NOMO-1 treated with DMSO at 0.1 percent for 48 hours (cell line): ENCODE measurements at regions not wholly inside any gene's neighbourhood (a gene's known extent, or its start where the extent isn't known, plus 50 kb on each side); places are given as distances from the start of the nearest gene placed in this dataset.

ENCODE experiments used
- DNase-seq: peaks from one replicate; lab custom pipeline; 2025; ENCODE audit not compliant: unreplicated experiment; lab: John Stamatoyannopoulos, UW

DNA sequence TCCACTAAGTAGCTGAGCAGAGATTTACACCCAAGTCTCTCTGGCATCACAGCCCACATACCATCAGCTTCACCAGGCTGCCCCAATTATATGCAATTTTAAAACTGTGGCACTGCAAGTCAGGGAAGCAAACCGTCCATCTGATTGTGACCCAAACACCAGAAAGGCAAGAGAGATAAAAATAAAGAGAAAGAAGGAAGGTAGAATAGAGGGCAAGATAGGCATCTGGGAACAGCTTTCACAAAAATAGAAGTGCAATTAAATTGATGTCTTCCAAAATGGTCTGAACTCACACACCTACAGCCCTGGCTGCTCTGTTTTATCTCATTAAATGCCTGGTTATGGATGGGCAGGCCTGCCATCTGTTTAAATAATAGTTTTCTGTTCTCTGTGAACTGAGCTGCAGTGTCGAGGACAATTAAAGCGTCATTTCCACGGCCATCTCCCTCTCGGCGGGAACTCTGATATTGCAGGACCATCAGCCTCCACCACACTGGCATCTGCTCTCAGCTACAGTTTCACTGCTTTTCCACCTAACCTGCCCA is 509.1 kb downstream of the INHBA start:
- DNase-seq: no peak

DNA sequence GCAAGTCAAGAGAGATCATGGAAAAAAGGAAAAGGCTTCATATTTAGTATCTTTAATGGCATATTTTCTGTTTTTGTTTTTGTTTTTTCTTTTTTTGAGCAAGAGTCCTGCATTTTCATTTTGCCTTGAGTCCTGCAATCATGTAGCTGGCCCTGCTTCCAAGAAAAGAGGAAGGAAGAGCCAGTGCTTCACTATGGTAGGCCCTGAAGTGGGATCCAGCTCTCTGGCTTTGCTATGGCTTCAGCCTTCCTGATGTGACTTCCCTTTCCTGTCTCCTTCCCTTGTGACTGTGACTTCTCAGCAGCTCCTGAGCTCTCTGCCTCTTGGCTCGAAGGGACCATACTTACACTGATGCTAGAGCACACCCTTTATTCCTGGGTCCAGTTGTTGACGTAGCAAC is 512.3 kb downstream of the INHBA start:
- DNase-seq: no peak

DNA sequence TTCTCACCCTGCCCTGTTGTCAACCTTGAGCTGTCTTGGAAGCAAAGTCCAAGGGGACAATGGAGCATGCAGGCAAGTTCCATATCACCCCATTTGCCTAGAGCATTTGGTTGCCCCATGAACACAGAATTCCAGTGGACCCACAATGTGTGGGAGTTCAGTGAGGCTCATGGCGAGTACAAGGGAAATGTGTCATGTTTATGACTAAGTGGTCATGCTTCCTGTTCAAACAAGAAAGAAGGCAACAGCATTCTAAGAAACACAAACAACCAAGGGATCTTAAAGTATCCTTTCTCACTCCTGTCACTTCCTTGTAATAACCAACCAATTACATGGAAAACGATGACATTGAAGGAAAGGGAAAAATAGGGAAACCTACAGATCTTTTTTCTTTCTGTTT is 513.0 kb downstream of the INHBA start:
- no peak for DNase-seq

DNA sequence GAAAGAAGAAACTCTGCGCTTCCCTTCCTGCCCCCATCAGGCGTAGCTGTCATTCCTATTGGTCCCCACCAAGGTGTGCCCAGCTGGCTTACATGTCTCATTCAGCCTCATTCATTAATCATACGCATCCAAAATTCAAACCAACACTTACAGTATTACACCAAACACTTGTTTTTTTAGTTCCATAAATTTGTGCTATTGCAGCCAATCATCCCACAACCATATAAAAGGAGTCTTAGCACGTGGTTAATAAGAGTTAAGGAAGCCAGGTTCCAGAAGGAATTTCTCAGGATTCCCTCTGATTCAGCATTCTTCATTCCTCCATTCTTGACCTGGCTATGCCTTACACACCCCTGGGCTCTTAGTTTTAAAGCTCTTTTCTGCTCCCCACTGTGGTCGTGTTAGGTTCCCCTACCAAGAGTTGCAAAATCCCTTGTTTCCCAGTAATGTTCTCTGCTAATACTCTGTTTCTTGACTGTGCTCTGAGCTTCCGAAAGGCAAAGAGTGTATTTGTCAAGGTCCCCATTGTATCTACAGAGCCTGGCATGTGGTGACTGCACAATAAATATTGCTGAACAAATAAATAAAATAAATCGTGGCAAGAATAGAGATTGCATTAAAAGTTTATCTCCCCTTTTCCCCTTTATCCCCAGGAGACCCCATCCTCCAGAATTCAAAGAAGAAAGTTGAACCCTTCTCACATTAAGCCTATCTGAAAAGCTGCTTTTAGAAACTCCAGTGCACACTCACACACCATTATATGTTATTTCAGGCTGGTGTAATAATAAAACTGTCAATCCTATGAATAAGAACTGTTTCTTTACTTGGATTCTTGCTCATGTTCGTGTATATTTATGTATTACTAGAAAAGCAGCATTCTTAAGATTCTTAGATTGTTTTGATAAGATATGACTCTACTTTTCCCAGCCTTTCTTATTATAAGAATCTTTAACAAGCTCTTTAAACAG is 514.4 kb downstream of the INHBA start:
- DNase-seq: no peak

DNA sequence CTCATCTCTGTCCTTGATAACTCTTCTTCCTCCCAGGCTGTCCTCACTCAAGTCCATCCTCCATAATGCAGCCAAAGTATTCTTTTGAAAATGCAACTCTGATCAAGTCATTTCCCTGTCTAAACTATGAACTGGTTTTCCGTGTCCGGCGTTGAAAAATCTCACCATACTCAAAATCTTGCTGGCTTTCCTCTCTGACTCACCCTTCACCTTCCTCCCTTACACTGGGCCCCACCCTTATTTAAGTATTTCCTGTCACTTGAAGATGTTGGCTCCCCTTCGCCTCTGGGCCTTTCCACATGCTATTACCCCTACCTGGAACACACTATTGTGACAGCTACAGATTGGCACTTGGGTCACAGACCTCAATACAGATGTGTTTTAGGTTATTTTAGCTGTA is 515.6 kb downstream of the INHBA start:
- DNase-seq: no peak

DNA sequence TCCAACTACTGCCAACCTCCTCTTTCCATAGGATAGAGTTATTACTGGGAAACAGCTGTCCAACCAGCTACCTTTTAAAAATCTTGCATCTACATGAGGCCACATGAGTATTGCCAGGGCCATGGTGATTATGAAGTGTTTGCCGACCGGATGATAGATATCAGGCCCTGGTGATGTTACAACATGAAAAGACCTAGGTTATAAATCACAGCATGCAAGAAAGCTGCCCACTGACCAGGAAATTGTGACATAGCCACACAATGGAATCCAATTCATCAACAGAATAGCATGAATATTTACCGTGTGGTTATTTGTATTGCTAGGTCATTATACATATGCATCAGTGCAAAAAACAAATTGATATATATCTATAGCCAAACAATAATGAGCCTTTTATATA is 517.0 kb downstream of the INHBA start:
- no peak for DNase-seq

DNA sequence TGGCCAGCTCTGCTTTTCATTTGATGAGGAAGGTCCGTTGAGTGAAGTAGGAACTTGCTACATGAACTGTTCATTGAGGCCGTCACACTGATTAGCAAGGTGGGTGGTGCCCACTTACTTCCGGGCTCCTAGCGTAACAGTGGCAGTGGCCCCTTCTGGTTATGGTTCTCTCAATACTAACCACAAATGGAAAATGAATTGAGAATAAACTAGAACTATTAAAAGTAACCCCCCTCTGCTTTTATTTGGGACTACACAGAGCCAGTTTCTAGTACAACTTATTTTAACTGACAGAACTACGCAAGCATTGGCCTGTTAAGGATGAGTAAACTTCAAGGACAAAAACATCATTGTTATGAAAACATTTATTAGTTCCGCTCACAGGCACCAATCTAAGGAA is 519.1 kb downstream of the INHBA start:
- no peak for DNase-seq

DNA sequence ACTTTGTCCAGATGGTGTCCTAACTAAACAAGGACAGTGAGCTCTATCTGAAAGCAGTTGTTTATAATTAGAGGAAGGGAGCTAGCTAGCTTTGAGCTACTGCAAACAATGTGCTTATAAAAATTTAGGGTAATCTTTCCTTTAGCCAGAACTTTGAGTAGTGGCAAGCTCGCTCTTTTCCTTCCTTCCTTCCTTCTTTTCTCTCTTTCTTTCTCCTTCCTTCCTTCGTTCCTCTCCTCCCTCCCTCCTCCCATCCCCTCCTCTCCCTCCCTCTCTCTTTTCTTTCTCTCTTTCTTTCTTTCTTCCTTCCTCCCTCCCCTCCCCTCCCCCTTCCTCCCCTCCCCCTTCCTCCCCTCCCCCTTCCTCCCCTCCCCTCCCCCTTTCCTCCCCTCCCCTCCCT is 520.1 kb downstream of the INHBA start:
- no peak for DNase-seq

DNA sequence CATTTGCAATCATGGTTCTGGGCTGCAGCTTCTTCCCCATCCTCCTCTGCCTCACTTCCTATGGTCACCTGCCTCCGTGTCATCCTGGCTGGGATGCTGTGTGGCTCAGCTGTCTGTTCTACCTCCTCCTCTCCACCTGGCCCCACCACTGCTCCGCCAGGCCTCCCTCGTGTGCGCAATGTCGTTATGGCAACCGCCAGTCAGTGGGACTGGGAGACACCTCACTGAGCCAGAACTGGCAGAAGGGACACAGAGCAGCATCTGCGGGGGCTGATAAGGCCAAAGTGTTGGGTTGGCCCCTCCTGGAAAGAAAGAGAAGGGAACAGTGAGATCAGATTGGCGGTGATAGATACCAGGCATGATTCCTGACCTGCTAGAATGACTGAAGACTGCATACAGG is 527.5 kb downstream of the INHBA start:
- DNase-seq: no peak

DNA sequence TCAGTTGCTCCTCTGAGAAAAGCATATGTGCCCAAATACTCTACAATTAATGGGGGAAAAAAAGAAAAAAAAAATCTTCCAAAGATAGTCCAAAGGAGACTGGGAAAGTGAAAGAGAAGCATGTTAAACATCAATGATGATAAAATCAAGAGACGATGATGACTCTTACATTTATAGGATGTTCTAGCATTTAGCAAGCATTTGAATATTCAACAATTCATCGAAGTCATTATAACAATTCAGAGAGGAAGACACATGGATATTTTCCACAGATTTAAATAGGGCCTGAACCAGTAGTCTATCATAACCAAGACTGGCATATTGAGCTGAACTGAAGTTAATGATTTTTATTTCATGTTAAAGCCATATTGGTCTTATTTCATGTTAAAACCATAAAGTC is 528.4 kb downstream of the INHBA start:
- DNase-seq: no peak

DNA sequence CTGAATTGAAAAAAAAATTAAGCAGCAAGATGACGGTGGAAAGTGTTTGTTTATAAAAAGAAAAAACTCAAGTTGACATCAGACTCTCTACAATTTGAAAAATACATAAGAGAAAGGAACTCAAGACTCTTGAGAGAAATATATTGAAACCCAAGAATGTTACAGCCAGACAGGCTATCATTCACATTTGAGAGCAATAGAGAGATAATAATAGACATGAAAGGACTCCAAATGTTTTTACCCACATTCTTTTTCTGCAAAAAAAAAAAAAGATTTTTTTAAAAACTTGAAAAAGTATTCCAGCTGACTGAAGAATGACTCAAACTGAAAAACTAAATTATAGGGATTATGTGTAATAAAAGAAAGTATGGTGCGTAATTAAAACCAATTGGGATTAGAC is 532.4 kb downstream of the INHBA start:
- DNase-seq: no peak

DNA sequence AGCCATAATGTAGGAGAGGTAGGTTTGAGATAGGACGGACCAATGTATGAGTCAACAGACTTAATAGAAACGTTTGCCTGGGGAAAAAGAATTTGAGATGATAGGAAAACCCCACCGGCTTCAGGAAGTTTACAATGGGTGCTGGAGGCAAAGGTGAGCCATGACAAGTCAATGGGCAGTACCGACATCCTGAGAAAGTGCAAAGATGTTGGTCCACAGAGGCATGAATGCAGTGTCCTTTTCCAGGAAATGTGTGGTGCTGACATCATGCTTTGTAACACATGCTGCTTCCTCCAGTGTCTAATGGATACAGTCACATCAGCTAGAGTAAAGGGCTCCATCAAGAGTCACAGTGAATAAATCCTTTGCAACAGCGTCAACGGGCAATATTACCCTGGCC is 533.6 kb downstream of the INHBA start:
- no peak for DNase-seq

DNA sequence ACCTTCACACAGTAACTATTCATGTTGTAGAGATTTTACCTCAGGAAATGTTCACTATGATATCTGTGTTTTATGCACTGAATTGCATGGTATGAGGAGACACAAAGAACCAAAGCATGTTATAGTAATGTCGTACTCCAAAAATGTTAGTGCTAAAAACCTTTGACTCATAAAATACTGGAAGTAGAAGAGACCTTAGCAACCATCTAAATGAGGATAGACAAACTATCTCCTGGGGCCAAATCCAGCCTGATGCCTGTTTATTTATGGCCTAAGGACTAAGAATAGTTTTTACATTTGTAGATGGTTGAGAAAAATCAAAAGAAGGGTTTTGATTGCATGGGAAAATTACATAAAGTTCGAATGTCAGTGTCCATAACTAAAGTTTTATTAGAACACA is 535.1 kb downstream of the INHBA start:
- no peak for DNase-seq

DNA sequence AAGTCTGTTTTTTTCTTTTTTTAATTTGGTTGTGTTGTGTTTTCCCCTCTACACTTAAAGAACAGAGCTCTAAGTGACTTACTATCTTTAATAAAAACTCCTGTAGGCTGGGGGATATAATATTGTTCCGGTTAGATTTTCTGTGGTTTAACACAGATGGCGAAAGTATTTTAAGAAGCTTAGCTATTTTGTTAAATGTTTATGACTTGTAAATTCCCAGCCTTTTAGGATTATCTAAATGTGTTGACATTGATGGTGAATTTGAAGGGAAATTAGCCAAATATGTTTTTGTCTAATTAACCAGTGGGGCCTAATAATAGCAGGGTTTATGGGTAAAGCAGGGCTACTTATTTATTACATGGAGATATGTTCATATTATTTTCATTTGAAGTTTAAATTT is 538.5 kb downstream of the INHBA start:
- DNase-seq: no peak

DNA sequence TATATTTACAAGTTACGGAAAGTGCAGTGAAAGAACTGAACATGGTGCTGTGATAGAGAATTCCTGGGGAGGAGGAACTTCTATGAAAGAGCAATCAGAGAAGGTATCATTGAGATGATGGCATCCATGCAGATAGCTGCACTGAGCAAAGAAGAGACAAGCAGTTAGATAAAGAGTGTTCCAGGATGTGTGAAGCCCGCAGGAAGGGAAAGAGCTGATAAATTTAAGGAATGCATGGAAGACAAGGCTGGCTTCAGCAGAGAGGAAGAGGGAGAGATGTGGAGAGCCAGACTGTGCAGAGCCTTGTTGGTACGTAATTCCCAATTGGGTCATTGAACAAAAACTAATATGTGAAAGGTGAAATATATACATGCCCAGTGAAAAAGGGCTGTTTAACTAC is 538.9 kb downstream of the INHBA start:
- DNase-seq: no peak

DNA sequence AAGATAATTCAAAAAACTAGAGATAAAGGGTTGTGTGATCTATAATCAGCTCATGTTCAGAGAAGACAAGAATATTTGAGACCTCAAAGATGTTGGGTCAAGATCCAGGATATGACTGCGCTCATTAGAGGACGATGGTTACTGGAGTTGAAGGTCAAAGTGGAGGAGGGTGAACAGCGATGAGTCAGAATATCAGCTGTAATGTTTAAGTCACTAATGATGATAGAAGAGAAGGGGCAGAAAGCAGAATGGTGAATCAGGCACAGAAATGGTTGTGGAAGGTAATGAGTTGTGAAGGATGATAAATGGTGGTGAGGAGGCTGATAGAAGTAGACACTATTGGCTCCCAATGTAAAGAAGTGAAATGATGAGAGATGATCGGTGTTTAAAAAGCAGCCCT is 540.3 kb downstream of the INHBA start:
- no peak for DNase-seq

DNA sequence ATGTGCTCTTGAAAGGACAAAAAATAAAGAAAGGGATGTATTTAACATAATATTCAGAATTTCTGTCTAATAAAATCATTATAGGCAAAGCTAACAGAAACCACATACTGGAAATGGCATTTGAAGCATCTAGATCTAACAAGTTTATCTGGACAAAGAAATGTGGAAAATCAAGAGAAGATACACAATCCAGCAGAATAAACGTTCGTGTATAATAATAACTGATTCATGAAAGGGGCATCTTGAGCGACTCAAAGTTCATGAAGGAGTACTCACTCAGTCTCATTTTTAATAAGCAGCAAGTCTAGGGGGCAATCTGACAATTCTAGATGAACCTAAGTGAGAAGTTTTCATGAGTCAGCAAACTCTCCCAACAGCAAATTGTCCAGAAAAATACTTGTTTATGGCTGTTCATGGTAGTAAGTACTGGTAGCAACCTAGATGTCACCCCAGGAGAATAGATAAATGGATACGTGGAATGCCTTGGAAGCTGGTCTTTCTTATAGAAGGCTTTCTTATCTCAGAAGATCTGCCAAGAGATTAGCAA is 541.8 kb downstream of the INHBA start:
- no peak for DNase-seq

DNA sequence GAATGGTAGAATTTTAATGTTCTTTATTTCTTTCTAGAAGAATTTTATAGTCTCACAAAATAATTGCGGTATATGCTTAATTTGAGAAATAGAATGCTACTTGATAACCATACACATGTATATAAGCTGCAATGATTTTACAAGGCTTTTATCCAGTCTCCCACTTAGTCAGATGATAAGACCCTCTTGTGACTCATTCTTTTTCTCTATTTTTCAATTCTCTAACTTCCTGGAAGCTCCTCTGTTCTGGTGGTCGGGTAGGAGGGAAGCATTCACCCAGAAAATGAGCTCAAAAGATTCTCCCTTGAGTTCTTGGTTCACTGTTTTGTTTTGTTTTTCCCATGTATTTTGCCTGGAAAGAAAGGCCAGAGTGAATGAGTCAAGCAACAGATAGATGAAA is 546.6 kb downstream of the INHBA start:
- DNase-seq: no peak

DNA sequence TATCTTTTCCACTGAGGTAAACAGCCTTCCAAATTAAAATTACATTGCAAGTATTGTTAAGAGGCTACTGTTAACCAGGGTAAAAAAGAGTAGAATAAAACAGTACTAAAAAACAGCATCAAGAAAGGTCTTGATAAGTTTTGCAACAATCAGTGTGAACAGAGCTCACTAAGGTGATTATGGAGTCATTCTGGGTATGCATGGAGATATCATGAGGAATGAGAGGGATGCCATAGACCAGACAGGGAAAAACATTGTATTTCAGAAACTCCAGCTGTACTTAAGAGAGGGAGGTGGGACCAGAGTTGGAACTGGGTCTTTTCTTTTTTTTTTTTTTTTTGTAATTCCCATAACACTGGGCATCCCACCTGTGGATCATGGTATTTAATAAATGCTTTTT is 549.6 kb downstream of the INHBA start:
- DNase-seq: no peak

DNA sequence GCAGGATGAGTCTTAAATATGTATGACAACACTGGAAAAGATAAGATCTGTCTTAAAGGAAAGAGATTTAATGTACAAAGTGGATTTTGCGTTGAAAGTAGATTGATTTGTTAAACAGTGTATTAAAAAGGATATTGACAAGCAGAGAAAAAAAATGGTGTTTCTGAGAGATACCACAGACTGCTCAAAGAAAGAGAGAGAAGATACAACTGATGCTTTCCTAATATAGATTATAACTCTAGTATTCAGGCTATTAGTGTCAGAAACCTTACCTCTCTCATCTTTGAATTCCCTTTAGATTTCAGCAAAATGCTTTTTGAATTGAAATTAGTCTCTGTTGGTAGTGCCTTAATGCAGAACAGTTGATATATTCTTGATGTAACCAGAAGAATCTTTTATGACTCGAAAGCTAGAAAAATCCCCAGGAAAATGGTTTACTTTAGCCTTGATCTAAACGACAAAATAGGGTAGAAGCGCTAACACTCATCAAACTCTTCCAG is 550.7 kb downstream of the INHBA start:
- no peak for DNase-seq

DNA sequence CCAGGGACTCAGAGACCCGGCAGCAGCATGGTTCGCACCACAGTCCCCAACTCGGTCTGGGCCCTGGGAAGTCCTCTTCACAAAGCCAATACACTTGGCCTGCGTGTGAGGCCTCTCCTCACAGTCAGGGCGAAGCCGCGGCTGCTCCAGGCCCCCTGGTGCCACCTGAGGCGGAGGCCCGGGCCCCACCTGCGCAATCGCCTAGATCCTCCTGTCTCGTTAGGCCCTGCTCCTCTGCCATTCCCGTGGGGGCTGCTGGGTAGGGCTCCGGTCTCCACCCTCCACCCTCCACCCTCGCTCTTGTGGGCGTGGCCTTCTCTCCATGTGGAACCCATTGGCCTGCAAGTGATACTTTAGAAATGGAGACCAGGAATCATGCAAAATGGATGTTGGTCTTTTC is 553.3 kb downstream of the INHBA start:
- no peak for DNase-seq

DNA sequence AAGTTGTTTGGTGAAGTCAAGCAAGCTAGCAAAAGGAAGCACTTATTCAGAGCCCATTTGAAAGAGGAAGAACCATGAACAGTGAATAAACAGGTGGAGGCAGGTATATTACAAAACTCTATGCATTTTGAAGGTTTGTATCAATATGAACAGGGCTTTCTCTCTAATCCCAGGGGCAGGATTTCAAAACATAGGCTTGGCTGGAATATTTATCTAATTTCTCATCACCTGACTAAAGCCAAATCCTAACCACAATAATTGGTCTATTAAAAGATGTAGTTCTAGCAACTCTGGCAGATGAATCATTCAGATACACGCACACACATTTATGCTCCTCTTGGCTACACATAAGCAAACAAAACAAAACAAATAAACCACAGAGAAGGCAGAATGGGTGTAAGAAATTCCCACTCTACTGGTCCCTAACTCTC is 554.4 kb downstream of the INHBA start:
- no peak for DNase-seq
